ENCODE measurements at regions not wholly inside any gene's neighbourhood (a gene's known extent, or its start where the extent isn't known, plus 50 kb on each side); places are given as distances from the start of the nearest gene placed in this dataset.

DNA sequence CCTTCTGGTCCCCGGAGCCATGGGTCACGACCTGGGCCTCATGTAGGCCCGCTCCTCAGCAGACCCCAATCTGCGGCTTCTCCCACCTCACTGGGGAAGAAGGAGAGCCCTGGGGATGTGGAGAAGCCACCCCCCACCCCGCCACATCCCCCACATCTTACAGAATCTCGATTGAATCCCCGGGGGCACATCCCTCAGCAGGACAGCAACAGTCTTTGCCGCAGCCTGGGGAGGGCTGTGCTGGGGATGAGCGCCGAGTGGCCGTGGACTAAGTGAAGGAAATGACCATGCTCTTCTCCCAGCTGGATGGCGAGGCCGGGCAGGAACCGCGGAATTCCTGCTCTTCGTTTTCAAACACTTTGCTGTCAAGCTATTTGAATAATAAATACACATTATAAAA lies 169.0 kb upstream of the RTL1 start:
- no peaks in the 10 kb centered on the region for H3K36me3 ChIP-seq
- H3K27ac ChIP-seq, result no peak overlapping the region
- H3K9me3 ChIP-seq, result no peaks in the 10 kb centered on the region
- H3K4me1 ChIP-seq, result no peaks in the 10 kb centered on the region
- peaks cover 16 to 89% of the 10 kb centered on the region in 2 donors for H3K27me3 ChIP-seq
- no peak for ATAC-seq
- no peak overlapping the region for H3K4me3 ChIP-seq
- DNase-seq, result peak in 1 of 4 donors; percentile 60
- TF ChIP-seq, protein P1, sequence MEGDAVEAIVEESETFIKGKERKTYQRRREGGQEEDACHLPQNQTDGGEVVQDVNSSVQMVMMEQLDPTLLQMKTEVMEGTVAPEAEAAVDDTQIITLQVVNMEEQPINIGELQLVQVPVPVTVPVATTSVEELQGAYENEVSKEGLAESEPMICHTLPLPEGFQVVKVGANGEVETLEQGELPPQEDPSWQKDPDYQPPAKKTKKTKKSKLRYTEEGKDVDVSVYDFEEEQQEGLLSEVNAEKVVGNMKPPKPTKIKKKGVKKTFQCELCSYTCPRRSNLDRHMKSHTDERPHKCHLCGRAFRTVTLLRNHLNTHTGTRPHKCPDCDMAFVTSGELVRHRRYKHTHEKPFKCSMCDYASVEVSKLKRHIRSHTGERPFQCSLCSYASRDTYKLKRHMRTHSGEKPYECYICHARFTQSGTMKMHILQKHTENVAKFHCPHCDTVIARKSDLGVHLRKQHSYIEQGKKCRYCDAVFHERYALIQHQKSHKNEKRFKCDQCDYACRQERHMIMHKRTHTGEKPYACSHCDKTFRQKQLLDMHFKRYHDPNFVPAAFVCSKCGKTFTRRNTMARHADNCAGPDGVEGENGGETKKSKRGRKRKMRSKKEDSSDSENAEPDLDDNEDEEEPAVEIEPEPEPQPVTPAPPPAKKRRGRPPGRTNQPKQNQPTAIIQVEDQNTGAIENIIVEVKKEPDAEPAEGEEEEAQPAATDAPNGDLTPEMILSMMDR (IDR thresholded peaks at IDR 0.05), result no peak
- intact Hi-C loops (cut with DNase I), result no loop called here

DNA sequence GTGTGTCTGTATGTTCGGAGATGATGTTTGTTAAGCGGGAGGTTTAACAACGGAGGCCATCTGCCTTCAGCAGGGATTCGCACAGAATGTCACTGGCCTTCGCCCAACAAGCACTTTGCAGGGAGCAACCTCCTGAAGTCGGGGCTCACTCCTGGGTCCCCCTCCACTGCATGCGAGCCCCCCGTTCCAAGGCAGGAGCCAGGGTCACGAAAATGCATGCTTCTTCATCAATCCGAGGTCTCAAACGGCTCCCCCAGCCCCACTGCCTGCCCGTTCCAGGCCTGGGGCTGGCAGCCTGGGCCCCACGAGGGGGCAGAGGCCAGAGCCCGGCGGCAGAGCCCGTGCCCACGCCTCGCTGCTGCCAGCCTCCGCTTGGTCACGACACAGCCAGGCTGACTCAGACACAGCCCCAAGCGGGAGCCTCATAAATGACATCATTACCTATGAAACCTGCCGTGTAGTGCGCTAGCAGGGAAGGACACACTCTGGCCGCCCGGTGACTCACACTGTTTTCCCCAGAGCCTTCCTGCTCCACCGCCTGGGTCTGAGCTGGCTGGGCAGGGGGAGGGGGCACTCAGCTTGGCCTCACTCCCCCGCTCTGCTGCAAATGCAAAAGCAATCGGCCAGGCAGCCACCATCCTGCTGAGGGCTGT lies 169.5 kb upstream of the RTL1 start:
- peak in 3 of 4 donors; percentile 35 to 83 (median 53) for DNase-seq
- TF ChIP-seq, protein P1 (IDR thresholded peaks at IDR 0.05), result no peak
- intact Hi-C loops (cut with DNase I), result no loop called here
- H3K4me1 ChIP-seq, result no peaks in the 10 kb centered on the region
- H3K9me3 ChIP-seq, result no peaks in the 10 kb centered on the region
- no peaks in the 10 kb centered on the region for H3K36me3 ChIP-seq
- H3K27ac ChIP-seq, result no peak overlapping the region
- H3K4me3 ChIP-seq, result no peak overlapping the region
- H3K27me3 ChIP-seq, result peaks cover 21 to 94% of the 10 kb centered on the region in 2 donors
- ATAC-seq, result peak; percentile 89

DNA sequence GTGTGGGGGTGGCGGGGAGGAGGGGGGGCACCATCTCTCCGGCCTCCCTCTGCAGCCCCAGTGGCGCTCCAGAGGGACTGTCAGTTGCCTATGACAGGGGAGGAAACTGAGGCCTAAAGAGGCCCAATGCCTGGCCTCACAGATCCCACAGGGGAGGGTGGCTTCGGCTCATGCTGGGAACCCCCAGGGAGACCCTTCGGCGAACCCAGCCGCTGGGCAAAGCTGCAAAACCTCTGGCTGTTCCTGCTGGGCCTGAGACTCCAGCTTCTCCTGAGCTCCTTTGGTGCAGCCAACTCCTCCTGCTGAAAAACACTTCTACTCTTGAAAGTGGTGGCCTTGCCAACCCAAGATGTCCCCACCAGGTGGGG lies 170.1 kb upstream of the RTL1 start:
- TF ChIP-seq, protein P1 (IDR thresholded peaks at IDR 0.05), result no peak
- no peaks in the 10 kb centered on the region for H3K9me3 ChIP-seq
- H3K36me3 ChIP-seq, result no peaks in the 10 kb centered on the region
- ATAC-seq (no peak), DNase-seq (peak in 2 of 4 donors; percentile 24 to 45)
- H3K27ac ChIP-seq, result no peak overlapping the region
- no peaks in the 10 kb centered on the region for H3K4me1 ChIP-seq
- intact Hi-C loops (cut with DNase I), result no loop called here
- H3K27me3 ChIP-seq, result peaks cover 25 to 95% of the 10 kb centered on the region in 2 donors
- no peak overlapping the region for H3K4me3 ChIP-seq

DNA sequence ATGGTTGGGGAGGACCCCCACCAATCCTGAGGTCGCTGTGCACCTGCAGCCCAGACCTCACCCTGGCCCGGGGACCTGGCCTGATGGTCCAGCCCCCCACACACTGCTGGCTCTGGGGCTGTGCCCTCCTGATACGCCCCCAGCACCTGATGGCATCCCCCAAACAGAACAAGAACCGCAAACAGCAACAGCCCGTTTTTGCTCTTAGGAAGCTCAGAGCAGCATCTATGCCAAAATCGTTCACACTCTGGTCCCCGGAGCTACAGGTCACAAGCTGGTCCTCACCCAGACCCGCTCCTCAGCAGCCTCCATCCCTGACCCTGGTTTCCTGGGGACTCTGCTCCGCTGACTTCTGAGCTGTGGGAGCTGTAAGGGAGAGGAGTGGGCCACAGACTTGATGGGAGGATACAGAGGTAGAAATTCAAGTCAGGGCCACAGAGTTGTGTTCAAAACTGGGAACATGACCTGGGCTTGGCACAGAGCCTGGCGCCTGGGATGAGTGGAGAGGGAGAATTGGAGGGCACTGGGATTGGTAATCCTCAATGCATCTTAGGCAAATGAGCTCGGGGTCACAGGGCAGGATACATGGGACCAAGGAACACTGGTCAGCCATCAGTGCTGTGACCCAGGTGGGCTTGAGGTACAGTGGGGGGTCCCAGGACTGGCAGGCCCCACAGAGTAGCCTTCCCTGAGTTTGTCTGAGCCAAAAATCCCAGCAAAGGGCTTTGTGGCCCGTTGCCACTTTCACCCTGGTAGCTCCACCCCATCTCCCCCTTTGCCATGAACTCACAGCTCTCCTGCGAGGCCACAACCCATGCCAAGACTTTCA lies 170.9 kb upstream of the RTL1 start:
- ATAC-seq (no peak), DNase-seq (peak in 1 of 4 donors; percentile 54)
- Histone ChIP-seq H3K27ac (no peak overlapping the region), H3K27me3 (peaks cover 29 to 95% of the 10 kb centered on the region in 2 donors), H3K9me3 (no peaks in the 10 kb centered on the region), H3K4me1 (no peaks in the 10 kb centered on the region), H3K36me3 (no peaks in the 10 kb centered on the region), H3K4me3 (no peak overlapping the region)
- intact Hi-C loops (cut with DNase I), result no loop called here
- TF ChIP-seq, protein P1 (IDR thresholded peaks at IDR 0.05), result no peak

DNA sequence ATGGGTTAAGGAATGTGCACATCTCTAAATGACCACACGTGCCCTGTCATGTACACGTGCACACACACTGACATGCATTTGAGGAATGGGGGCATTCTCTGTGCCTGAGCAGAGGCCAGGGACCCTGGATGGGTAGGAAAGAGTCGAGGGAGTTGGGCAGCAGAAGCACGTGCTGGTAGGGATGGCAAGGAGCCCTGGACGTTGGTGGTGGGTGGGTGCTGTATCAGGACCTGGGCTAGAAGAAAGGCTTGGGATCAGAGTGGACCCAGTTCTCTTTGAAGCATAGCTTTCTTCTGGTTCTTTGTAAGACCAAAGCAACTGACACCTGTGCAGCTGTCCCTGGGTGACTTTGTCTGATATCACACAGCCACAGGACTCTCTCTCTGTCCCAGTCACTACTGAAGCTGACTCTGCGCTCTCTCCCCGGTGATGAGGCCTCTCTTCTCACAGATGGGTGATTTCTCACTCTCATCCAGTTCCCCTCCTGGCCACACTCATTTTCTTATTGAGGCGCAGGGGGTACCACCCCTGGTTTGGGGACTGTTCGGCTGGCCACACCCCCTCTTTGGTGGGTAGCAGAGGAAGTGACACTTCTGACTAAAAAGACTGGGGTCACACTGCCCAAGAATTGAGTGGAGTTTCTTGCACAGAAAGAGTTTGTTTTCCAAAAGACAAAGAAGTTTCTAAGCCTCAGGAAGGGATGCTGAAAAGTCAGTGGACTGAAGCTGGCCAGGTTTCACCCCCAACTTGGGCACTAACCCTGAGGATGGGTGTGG lies 171.7 kb upstream of the RTL1 start:
- ATAC-seq (no peak), DNase-seq (no peak)
- Histone ChIP-seq H3K36me3 (no peaks in the 10 kb centered on the region), H3K4me3 (no peak overlapping the region), H3K4me1 (no peaks in the 10 kb centered on the region), H3K9me3 (no peaks in the 10 kb centered on the region), H3K27ac (no peak overlapping the region), H3K27me3 (peaks cover 29 to 93% of the 10 kb centered on the region in 2 donors)
- intact Hi-C loops (cut with DNase I), result no loop called here
- TF ChIP-seq, protein P1 (IDR thresholded peaks at IDR 0.05), result no peak

Measured in left lung (tissue), 4 donors.